ENCODE measurements at regions not wholly inside any gene's neighbourhood (a gene's known extent, or its start where the extent isn't known, plus 50 kb on each side); places are given as distances from the start of the nearest gene placed in this dataset.

DNA sequence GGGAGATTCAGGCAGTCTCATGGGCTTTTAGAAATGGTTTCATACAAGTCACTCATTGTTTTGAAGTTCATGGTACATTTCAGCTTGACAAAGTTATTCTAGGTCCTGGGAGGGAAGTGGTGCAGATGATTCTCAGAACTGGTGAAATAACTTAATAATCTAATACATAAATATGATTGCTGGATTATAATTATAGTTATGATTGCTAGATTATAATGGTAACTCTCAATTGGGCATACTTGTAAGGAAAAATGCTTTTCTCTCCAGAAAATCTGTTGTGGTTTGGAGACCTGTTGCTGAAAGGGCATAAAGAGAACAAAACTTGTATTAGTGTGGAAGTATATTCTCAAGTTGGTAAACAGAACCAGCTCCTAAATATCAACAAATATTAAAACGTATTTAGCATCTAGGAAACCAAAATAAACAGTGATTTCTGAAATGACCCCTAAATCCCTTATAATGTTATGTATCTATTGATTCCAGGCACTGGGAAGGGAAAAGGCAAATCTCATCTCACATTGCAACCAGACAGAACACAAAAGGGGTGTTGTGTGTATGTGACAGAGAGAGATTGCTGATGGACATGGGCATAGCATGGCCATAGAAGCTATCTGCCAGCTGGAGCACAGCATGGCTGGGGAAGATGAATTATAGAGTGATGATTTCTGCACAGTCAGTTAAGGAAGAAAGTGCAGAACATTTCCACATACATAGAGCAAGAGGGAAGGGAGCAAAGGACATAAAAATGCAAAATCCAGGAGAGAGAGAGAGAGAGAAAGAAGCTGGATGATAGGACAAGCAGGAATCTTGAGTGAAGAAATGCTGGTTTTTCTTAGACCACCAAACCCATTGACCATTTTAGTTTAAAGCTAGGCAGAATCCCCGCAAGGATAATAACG is 87.1 kb upstream of the FRY start:
- Histone ChIP-seq H3K36me3 (replicated peaks in 1 of 2; ENCODE audit: control insufficient read depth in 1 of 2, insufficient read depth in 2 of 2, low read length in 1 of 2) (no peaks in the 10 kb centered on the region), H3K4me1 (ENCODE audit: control insufficient read depth in 1 of 2, insufficient read depth in 2 of 2, low read depth in 1 of 2, low read length in 1 of 2) (peaks cover 7 to 10% of the 10 kb centered on the region in 2 experiments; a peak in 3 of 4 replicates), H3K27me3 (ENCODE audit: insufficient read depth) (no peaks in the 10 kb centered on the region), H3K9me3 (no peaks in the 10 kb centered on the region), H3K9ac (no peak overlapping the region), H3K4me2 (peak overlapping the region; percentile 44; the same call in 1 of the 2 replicates), H3F3A (replicated peaks; ENCODE audit: insufficient read depth) (peaks cover 17% of the 10 kb centered on the region), H4K20me1 (ENCODE audit: insufficient read depth) (no peaks in the 10 kb centered on the region), H3K27ac (ENCODE audit: low read depth in 2 of 2, low read length in 1 of 2) (peak overlapping the region; percentile 44 to 48), H3K9me2 (no peaks in the 10 kb centered on the region), H3K4me3 (ENCODE audit: low read depth in 2 of 2, low read length in 1 of 2) (no peak overlapping the region), H3K79me2 (ENCODE audit: insufficient read depth) (no peaks in the 10 kb centered on the region), H2AFZ (ENCODE audit: low read depth) (peak overlapping the region; percentile 17)
- ChIA-PET CTCF (interaction anchor here (1.3 to 1.5 kb wide), 3 partner anchors 19 to 35 kb away, joined by 3 to 5 read pairs (median 4); no protein-coding TSS in a partner anchor), POLR2A (no interaction called here)
- no peak for DNase-seq
- 82% methylated on average over 3 of the region's 3 CpGs for WGBS (ENCODE audit: low lambda C conversion rate)
- TF ChIP-seq GABPA (IDR thresholded peaks at IDR 0.05; ENCODE audit: low read depth) = no peak
- TF ChIP-seq EZH2phosphoT487 (IDR thresholded peaks at IDR 0.05; ENCODE audit: borderline replicate concordance, low read depth) = no peak
- TF ChIP-seq TCF12 (IDR thresholded peaks at IDR 0.05) = no peak
- no peak for TF ChIP-seq JUND (IDR thresholded peaks at IDR 0.05)
- no peak for TF ChIP-seq NFIC (IDR thresholded peaks at IDR 0.05; ENCODE audit: borderline replicate concordance)
- no peak for TF ChIP-seq FOSL2 (IDR thresholded peaks at IDR 0.05; ENCODE audit: borderline replicate concordance, low read depth)
- no peak for TF ChIP-seq SIN3A (IDR thresholded peaks at IDR 0.05; ENCODE audit: borderline replicate concordance, low read depth, low read length)
- TF ChIP-seq, protein P1, sequence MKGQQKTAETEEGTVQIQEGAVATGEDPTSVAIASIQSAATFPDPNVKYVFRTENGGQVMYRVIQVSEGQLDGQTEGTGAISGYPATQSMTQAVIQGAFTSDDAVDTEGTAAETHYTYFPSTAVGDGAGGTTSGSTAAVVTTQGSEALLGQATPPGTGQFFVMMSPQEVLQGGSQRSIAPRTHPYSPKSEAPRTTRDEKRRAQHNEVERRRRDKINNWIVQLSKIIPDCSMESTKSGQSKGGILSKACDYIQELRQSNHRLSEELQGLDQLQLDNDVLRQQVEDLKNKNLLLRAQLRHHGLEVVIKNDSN (IDR thresholded peaks at IDR 0.05; ENCODE audit: borderline replicate concordance, low read depth) = no peak
- TF ChIP-seq, protein P2, sequence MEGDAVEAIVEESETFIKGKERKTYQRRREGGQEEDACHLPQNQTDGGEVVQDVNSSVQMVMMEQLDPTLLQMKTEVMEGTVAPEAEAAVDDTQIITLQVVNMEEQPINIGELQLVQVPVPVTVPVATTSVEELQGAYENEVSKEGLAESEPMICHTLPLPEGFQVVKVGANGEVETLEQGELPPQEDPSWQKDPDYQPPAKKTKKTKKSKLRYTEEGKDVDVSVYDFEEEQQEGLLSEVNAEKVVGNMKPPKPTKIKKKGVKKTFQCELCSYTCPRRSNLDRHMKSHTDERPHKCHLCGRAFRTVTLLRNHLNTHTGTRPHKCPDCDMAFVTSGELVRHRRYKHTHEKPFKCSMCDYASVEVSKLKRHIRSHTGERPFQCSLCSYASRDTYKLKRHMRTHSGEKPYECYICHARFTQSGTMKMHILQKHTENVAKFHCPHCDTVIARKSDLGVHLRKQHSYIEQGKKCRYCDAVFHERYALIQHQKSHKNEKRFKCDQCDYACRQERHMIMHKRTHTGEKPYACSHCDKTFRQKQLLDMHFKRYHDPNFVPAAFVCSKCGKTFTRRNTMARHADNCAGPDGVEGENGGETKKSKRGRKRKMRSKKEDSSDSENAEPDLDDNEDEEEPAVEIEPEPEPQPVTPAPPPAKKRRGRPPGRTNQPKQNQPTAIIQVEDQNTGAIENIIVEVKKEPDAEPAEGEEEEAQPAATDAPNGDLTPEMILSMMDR (IDR thresholded peaks at IDR 0.05) = no peak
- TF ChIP-seq FOXM1 (IDR thresholded peaks at IDR 0.05; ENCODE audit: low read depth) = no peak
- TF ChIP-seq ELF1 (IDR thresholded peaks at IDR 0.05) = no peak

DNA sequence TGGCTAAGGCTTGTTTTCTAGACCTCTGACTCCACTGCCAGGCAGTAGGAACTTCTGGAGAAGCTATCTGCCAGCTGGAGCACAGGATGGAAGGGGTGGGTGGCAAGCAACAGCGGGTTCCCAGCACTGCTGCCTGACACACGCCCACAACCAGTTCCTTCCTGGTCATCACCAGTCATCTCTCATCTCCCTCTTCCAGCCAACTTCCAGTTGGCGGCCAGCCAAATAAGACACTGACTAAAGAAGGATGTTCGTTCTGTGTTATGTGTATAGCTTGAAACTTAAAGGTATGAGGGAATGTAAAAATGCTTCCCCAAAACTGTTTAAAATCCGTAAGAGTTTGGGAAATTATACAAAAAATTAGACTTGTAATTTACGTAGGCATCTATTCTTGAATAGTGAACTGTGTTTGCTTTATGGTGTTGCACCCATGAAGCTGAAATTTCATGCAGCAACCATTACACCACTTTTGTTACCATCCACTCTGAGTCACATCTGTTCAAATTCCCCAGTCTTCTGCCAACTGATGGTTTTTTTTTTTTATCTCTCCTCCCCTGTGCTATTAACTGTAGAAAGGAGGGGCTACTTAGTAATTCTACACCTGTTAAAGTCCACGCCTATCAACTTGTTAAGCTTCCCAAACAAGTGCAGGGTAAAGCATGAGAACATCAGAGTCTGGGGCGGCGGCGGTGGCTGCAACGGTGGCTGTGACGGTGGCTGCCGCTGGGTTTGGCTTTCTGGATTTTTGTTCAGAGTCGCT is 86.2 kb upstream of the FRY start:
- Histone ChIP-seq H3K36me3 (replicated peaks in 1 of 2; ENCODE audit: control insufficient read depth in 1 of 2, insufficient read depth in 2 of 2, low read length in 1 of 2) (no peaks in the 10 kb centered on the region), H3K9me3 (no peaks in the 10 kb centered on the region), H3F3A (replicated peaks; ENCODE audit: insufficient read depth) (peaks cover 17% of the 10 kb centered on the region), H3K4me3 (ENCODE audit: low read depth in 2 of 2, low read length in 1 of 2) (no peak overlapping the region), H3K9ac (no peak overlapping the region), H2AFZ (ENCODE audit: low read depth) (peak overlapping the region; percentile 17), H3K27ac (ENCODE audit: low read depth in 2 of 2, low read length in 1 of 2) (peak overlapping the region; percentile 44 to 48), H3K9me2 (no peaks in the 10 kb centered on the region), H3K4me1 (ENCODE audit: control insufficient read depth in 1 of 2, insufficient read depth in 2 of 2, low read depth in 1 of 2, low read length in 1 of 2) (peaks cover 7 to 10% of the 10 kb centered on the region in 2 experiments; a peak in 3 of 4 replicates), H3K4me2 (peak overlapping the region; percentile 44; the same call in 1 of the 2 replicates), H3K79me2 (ENCODE audit: insufficient read depth) (no peaks in the 10 kb centered on the region), H3K27me3 (ENCODE audit: insufficient read depth) (no peaks in the 10 kb centered on the region), H4K20me1 (ENCODE audit: insufficient read depth) (no peaks in the 10 kb centered on the region)
- CTCF ChIA-PET = interaction anchor here (0.7 to 1.4 kb wide), 4 partner anchors 18 to 373 kb away, joined by 3 to 5 read pairs (median 4); no protein-coding TSS in a partner anchor
- whole genome bisulfite sequencing (ENCODE audit: low lambda C conversion rate) = 66% methylated on average over 14 of the region's 14 CpGs
- POLR2A ChIA-PET = no interaction called here
- peak; percentile 27 for DNase-seq
- TF ChIP-seq EP300 (IDR thresholded peaks at IDR 0.05; ENCODE audit: borderline replicate concordance in 1 of 2, low read depth in 1 of 2, low read length in 1 of 2) = 0 out of 4 replicates have a peak, but pooled peaks of 1 of the 2 experiments have one; percentile 6
- TF ChIP-seq ELF1 (IDR thresholded peaks at IDR 0.05) = no peak
- peak; percentile 79 for TF ChIP-seq NFIC (IDR thresholded peaks at IDR 0.05; ENCODE audit: borderline replicate concordance)
- TF ChIP-seq NRF1 (IDR thresholded peaks at IDR 0.05; ENCODE audit: low read depth, low read length) = no peak
- TF ChIP-seq GATA2 (CRISPR knock-in tag; IDR thresholded peaks at IDR 0.05) = no peak
- no peak for TF ChIP-seq MEF2A (IDR thresholded peaks at IDR 0.05; ENCODE audit: borderline replicate concordance, low read depth)
- TF ChIP-seq GABPA (IDR thresholded peaks at IDR 0.05; ENCODE audit: low read depth) = no peak
- TF ChIP-seq, protein P1 (IDR thresholded peaks at IDR 0.05; ENCODE audit: borderline replicate concordance, low read depth) = no peak
- TF ChIP-seq, protein P3, sequence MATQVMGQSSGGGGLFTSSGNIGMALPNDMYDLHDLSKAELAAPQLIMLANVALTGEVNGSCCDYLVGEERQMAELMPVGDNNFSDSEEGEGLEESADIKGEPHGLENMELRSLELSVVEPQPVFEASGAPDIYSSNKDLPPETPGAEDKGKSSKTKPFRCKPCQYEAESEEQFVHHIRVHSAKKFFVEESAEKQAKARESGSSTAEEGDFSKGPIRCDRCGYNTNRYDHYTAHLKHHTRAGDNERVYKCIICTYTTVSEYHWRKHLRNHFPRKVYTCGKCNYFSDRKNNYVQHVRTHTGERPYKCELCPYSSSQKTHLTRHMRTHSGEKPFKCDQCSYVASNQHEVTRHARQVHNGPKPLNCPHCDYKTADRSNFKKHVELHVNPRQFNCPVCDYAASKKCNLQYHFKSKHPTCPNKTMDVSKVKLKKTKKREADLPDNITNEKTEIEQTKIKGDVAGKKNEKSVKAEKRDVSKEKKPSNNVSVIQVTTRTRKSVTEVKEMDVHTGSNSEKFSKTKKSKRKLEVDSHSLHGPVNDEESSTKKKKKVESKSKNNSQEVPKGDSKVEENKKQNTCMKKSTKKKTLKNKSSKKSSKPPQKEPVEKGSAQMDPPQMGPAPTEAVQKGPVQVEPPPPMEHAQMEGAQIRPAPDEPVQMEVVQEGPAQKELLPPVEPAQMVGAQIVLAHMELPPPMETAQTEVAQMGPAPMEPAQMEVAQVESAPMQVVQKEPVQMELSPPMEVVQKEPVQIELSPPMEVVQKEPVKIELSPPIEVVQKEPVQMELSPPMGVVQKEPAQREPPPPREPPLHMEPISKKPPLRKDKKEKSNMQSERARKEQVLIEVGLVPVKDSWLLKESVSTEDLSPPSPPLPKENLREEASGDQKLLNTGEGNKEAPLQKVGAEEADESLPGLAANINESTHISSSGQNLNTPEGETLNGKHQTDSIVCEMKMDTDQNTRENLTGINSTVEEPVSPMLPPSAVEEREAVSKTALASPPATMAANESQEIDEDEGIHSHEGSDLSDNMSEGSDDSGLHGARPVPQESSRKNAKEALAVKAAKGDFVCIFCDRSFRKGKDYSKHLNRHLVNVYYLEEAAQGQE (IDR thresholded peaks at IDR 0.05; ENCODE audit: low read depth, low read length) = no peak
